Fibroblast of gingiva (primary cell): ENCODE measurements at regions not wholly inside any gene's neighbourhood (a gene's known extent, or its start where the extent isn't known, plus 50 kb on each side); places are given as distances from the start of the nearest gene placed in this dataset.
"Not testable (repeated sequence)": the region's sequence is repeated elsewhere in the genome, so short reads cannot be mapped to it uniquely, and the experiment has no call there.

Experiments used
- DNase-seq: peaks from one replicate; pipeline ENCODE4 v3.0.0-alpha.2; 2011; ENCODE audit warnings: low read depth

DNA sequence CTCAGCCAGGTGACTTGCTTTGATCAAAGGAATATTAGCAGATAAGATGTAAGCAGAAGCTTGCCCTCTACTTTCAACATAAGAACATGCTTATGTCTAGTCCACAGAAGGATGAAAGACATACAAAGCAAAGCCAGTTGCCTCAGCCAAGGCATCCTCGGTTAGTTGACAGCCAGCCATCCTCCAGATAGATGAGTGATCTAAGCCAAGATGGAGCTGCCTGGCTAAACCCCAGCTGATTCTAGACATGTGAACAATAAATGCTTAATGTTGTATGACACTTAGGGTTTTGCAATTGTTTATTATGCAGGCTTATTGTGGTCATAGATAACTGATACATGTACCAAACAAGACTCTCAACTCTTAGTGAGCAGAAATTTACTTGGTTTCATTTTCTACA is 157.6 kb upstream of the TMTC2 start:
- DNase-seq: no peak

DNA sequence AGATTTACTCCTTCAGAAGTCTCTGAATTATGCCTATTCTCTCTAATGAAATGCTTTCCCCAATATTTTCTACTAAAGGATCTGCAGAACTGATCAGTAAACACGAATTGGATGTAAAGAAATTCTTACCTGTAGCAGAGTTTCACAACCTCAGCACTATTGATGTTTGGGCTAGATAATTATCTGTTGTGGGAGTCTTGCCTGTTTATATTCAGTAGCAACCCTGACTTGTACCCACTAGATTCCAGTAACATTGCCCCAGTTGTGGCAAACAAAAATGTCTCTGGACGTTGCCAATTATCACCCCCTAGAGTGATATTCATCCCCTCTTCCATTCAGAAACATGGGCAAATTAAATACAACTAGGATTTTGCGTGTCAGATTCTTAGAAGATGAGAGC is 156.8 kb upstream of the TMTC2 start:
- DNase-seq: no peak

DNA sequence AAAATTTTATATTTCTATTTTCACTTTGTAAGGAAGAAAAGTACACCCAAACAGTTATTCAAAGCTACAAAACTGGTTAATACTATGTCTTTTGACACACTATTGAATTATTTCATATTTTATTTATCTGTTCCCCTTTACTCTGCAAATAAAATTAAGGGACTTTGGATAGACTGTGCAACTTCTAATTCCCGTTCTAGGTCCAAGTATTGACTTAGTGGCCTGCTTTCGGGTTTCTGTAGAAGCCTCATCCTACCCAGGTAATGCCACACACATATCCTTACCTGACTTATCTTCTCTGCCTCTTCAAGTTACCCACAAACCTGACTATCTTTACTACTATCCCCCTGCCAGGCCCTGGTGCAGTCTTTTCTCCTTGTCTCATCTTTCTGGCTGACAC is 156.3 kb upstream of the TMTC2 start:
- no peak for DNase-seq

DNA sequence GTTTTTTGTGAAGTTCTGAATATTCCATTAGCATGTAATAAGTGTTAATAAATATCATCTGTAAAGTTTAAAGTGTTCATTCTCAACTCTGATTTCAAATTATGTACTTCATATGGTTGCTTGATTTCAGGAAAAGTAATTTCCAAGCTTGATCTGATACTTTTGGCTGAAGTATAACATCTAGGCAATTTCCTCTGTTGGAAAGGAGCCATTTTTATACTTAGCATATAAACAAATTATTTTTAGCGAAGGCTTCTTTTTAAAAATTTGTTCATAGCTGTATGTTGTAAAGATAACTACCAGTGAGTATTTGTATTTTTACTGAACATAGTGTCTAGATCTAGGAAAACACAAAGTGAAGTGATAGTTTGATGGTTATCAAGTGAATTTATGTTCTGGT is 153.4 kb upstream of the TMTC2 start:
- no peak for DNase-seq

DNA sequence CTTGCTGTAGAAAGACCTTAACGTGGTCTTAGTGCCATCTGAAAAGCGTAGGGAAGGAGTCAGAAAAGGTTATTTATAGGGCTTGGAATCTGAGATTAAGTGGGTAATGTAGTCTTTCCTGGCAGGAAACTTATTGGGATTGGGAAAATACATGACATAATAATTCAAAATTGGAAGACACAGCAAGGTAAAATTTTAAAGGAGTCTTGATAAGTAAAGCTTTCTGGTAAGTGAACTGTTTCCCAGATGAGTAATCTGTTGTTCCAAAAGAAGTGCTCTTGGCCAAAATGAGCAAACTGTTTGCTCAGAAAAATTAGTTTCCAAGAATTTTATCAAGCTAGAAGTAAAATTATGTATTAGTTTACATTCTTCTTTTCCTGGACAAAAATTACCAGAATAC is 149.3 kb upstream of the TMTC2 start:
- no peak for DNase-seq

DNA sequence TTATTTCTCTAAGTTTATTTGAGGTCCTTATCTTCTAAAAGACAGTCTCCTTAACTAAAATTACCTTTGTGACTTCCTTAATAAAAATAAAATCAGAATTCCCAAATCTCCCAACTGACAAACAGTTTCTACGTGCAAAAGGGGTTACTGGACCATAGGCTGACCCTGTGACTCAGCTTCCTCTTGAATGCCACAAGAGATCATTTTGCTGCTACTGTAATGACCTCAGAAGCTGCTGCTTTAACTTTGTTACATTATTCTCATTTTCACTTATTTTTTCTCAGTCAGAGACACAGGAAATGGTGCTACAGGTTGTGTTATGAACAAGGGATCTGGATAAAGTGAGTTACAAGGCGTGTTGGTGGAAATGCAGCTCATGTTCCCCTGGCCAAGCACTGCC is 132.2 kb upstream of the TMTC2 start:
- no peak for DNase-seq

DNA sequence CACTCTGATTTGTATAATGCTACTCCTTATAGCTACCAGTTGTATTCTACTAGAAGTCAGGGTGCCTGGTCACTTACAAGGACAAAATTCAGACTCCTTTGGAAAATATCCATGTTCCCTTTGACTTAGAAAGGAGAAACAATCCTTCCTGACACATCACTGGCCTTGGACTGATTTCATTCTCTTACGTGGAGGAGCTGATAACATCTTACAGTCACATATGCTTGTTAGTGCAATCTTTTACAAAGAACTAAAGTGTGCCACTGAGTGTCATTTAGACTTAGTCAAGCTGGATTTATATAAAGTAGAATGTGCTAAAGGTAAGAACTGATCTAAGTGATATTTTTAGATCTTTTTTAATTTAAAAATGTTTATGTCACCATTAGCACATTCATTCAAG is 131.0 kb upstream of the TMTC2 start:
- no peak for DNase-seq

DNA sequence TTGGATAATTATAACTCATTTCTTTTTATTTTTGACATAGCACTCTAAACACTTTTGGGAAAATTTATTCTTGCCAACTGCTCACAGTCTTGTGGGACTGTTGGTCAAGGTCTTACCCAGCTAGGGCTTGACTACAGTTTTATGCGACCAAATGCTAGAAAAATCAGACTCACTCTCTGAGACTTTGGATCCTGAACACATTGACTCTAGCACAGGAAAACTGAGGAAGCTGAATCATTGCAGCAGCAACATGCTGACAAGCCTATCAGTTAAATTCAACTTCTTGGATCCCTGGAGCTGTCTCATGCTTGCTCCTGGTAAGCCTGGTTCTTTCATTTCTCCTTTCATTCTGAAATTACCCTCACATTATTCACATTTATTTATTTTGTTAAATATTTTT is 120.7 kb upstream of the TMTC2 start:
- no peak for DNase-seq

DNA sequence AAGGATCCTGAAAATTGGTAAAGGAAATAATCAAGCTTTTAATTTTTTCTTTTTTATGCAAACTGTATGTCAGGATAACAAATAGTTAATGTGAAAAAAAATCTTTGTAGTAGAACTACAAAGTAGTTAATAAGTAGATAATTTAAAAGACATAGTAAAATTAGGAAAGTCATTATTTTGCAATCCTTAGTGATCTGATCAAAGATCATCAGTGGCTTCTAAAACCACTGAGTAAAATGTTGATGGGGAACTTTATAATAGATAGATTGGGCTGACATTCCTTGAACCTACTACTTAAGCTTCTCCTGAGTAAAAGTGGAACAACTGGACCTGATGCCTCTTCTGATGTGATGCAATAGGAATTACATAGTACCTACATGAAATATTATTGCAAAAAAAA is 119.0 kb upstream of the TMTC2 start:
- DNase-seq: no peak

DNA sequence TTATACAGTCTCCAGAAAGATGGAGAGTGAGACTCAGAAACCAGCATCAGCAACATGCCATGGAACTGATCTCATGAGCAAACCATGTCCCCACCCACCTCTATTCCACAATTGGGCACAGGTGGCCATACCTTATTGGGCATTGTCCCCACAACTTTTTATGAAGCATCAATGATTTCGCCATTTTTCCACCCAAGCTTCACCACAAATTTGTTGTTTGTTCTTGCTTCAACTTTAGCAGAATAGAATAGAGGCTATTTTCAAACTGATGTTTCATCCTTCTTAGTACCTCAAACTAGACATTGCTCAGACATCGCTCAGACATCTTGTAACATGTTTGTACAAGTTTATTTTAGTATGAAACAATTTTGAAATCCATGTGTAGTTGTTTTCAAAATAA is 112.5 kb upstream of the TMTC2 start:
- DNase-seq: no peak

DNA sequence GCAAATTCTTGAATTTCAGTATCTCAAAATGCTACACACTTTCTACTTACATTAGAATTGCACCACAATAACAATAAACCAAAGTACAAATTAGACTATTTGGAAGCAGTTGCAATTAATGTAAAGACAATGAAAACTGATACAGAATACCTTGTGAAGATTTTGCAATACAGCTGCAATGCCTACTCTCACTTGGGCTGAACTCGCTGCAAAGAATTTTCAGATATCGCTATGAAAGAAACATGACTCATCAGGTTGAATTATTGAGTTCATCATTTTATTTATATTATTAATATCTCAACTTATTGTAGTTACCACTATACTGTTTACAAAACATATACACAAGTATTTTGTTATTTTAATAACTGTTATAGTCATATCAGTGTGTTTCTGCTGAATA is 108.0 kb upstream of the TMTC2 start:
- DNase-seq: no peak

DNA sequence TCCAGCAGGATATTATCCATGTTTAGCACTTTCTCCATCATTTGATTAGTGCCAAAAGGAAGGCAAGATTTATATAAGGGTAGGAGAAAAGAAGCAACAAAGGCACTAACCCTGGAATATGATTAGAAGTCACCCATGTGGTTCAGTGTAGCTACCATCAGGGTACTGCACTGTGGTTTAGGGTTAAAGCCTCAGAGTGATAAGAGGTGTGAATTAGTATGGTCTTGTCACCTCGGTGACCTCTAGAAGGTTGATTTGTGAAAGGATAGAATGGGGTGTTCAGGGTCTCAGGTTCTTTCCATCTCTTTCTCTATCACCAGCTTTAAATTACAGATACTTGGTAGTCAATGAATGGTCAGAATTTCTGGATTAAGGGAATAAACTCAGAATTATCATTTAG is 103.0 kb upstream of the TMTC2 start:
- no peak for DNase-seq

DNA sequence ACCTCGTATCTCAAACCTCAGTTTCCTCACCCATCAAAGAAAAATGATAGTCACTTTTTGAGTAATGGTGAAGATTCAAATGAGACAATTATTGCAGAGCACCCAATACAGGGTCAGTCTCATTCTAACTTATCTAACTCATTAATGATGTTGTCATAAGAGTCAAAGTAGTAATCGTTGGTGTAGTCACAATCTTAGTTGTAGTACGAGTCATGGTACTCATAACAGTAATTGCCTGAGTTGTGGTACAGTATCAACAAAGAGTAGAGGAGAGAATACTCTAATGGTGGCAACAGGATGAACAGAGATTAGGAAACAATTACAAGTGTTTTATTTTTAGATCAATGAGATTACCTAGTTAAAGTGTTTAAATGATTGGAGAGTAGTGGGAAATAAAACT is 93.6 kb upstream of the TMTC2 start:
- DNase-seq: no peak

DNA sequence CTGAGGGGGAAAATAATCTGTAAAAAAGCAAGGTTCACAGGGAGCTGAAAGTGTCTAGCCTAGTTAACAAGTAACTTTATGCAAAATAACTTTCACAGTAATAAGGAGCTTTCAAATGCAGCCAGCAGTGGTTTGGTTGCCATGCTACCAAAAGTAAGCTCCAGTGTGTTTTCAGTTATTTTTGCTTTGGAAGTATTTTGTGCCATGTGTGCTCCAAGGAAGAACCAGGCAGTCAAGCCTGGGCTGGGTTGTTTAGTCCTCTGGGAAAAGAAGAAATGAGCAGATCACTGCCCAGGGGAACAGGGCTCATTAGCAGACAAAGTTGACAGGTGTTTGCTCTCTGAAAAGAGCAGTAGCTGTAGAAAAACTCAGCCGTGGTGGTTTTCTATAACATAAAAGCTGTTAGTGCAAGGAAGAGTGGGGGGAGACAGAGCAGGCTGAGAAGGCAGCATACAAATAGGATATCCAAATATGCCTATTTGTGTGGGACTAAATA is 92.8 kb upstream of the TMTC2 start:
- DNase-seq: no peak

DNA sequence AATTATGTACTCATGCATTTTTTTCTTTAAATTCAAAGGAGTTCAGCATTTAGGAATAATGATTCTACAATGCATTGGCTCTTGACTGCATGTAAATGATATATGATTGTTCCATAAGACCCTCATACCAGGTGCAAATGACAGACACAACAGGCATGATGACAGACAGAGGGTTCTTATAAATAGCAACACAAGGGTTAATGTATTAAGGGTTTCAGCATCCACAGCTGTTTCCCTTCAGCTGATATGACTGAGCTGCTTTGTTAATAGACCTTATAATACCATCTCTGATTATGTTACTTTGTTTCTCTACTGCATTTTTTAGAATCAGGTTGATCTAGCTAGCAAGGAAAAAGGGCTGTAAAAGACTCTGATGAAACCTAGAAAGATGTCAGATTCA is 90.8 kb upstream of the TMTC2 start:
- no peak for DNase-seq

DNA sequence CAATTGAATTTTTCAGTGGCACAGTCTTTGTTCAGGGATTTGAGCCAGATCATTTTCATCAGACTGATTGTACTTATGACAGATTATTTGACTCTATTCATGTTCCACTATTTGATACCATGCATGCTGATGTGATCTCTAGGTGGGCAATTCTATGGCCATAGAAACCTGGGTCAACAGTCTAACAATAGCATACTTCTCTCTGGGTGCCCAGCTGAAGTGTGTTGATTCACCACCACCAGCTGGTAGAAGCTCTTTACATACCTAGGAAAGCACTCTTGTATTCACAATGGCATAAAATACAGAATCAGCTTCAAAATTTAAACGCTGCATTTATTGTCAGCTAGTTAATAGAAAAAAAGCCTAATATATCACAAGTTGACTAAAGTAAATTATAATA is 90.2 kb upstream of the TMTC2 start:
- no peak for DNase-seq

DNA sequence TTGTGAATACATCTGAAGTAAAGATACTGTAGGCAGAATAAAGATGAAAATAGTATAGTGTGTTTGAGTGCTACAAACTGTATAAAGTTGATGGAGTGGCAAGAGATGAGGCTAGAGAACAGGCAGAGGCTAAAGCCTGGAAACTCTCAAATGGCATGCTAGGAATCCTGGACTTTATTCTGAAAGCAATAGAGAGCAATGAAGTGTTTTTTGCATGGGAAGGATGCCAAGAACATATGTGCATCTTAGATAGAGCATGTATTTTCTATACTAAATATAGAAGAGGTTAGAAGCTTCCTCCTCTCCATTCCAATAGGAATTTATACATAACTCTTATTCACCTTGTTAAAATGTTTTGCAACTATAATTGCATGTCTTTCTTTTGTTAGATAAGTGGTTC is 86.3 kb upstream of the TMTC2 start:
- no peak for DNase-seq

DNA sequence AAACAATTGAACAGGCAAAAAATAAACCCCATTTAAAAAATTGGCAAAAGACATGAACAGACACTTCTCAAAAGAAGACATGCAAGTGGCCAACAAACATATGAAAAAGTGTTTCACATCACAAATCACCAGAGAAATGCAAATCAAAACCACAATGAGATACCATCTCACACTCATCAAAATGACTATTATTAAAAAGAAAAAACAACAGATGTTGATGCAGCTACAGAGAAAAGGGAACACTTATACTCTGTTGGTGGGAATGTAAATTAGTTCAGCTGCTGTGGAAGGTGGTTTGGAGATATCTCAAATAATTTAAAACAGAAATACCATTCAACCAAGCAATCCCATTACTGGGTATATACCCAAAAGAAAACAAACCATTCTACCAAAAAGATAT is 83.1 kb upstream of the TMTC2 start:
- not testable (repeated sequence) for DNase-seq

DNA sequence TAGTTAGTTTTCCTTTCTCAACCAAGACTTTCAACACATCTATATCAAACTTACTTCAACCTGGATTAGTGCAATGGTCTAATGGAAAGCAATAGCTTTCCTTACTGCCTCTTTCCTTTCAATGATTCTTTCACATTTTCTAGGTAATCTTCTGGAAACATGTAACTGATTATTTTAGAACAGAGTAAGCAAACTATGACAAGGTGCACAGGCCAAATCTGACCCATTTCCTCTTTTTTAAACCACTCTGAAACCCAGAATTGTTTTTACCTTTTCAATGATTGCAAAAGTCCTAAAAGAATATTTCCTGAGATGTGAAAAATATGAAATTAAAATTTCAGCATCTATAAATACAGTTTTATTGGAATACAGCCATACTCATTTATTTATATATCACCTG is 81.6 kb upstream of the TMTC2 start:
- DNase-seq: no peak

DNA sequence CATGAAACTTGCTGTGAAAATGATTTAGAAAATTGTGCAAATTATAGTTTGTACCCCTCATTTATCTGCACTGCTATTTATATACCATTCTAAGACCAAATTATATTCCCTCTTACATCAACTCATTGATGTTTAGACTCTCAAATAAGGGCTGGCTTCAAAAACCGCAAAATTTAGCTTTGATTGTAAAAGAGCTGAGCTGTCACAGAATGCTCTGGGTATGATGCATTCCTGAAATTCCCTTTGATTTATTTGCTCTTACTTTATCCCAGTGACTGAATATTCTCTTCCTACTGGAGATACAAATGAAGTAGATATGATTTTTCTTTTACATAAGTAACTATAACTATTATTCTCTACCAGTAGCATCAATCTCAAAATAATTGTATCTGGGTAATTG is 78.0 kb upstream of the TMTC2 start:
- DNase-seq: peak; percentile 52

DNA sequence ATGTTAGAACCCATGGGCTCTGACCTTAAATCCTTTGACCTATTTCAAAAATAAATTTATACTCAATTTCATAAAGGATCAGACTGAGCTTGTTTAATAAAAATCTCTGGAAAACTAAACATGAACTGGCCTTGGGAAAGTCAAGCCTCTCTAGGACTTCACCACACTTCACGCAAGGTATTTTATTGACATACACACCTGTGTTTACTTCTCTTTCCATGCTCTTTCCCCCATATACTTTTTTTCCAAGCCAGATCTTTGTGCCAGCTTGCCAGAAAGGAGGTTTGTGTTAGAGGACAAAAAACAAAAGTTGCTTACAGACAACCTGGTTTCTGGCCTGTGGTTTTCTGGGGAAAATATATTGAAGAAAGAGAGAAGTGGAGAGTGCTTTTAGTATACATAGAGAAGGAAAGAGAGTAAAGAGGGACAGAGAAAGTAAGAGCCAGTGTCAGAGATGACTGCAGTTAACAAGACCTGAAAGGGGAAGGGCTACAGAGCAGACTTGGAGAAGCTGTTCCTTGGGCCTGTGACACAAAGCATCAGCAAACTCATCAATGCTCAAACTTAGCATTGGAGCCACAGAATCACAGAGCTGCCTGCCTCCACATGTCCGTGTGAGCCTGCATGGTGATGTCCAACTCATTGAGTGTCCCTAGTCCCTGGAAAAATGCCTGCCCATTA is 77.3 kb upstream of the TMTC2 start:
- DNase-seq: no peak

DNA sequence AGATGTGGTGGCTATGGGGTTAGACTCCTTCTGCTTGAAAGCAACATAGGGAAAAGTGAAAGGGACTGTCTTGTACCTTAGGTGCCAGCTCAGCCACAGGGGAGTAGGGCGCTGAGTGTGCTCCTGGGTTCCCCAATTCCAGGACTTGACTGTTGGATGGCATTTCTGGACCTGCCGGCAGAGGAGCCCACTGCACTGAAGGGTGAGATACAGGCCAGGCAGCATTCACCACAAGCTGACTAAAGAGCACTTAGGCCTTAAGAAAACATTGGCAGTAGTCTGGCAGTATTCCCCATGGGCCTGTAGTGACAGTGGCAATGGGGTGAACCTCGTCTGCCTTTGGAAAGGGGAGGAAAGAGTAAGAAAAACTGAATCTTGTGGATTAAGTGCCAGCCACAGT is 67.1 kb upstream of the TMTC2 start:
- no peak for DNase-seq

DNA sequence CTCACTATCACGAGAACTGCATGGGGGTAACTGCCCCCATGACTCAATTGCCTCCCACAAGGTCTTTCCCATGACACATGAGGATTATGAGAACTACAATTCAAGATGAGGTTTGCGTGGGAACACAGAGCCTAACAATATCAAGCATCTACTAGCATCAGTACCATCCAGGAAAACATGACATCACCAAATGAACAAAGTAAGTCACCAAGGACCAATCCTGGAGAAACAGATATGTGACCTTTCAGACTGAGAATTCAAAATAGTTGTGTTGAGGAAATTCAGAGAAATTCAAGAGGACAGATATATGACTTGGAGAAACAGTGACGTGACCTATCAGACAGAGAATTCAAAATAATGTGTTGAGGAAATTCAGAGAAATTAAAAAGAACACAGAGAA is 65.8 kb upstream of the TMTC2 start:
- no peak for DNase-seq

DNA sequence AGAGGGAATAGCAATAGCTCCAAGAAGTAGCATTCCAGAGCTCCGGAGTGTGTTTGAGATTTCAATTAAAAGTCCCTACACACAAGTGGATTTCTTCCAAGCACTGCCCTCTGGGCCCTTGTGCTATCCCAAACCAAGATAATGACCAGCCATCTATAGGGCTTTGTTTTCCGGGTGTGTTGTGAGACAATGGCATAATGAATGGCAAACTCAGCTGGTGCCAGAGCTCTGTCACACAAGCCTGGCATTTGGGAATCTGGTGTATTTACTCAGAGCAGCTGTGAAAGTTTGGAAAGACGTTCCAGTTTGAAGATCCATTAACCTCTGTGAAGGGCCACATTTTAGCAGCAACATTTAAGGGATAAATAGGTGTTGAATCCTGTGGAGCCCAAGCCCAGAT is 61.2 kb upstream of the TMTC2 start:
- no peak for DNase-seq

DNA sequence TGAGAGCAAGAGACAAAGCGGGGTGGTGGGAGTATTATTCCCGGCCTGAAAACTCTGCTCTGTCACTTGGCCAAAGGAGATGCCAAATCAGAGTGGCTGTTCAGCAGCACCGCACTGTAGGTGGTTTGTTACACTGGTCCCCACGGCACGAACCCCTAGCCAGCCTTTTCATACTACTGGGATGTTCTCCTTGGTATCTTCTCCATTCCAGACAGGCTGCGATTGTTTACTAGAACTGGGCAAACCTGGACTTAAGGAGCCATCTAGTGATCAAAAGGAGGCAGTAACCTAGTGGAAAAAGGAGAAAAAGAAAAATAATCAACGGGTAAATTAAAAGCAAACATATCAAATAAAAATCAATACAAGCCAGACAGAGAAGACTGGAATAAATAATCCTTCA is 58.9 kb upstream of the TMTC2 start:
- peak; percentile 38 for DNase-seq
